Endothelial cell of umbilical vein (primary cell): ENCODE measurements at regions not wholly inside any gene's neighbourhood (a gene's known extent, or its start where the extent isn't known, plus 50 kb on each side); places are given as distances from the start of the nearest gene placed in this dataset.

Experiments used
- BruUV-seq: library from RNA; stranded (reverse); fragments of 400-500 nt; replicated peaks from 2 replicates; lab custom pipeline; 2021; lab: Mats Ljungman, UMichigan
- CTCF ChIA-PET: fragments of 300-600, 350-600 bp; sonication (Branson Sonifier 250); formaldehyde crosslinking; loops from one replicate; lab custom pipeline; 2021; ENCODE audit warnings: antibody characterized with exemption, inconsistent platforms; lab: Charles Lee
- POLR2A ChIA-PET: fragments of 300-600, 350-600 bp; sonication (Branson Sonifier 250); formaldehyde crosslinking; loops from one replicate; lab custom pipeline; 2021; ENCODE audit warnings: antibody characterized with exemption, inconsistent platforms; lab: Charles Lee
- DNase-seq: peaks from one replicate; pipeline ENCODE4 v3.0.0-alpha.2; 2011; ENCODE audit warnings: low read depth, low spot score
- FAIRE-seq: peaks from 2 replicates; lab custom pipeline; 2011; peaks lifted over from hg19 to GRCh38; lab: Jason Lieb, UNC
- H2AFZ ChIP-seq: 2 replicates; pipeline ENCODE4 v1.6.0; 2012; ENCODE audit warnings: low read depth, low read length, control low read depth, inconsistent platforms
- H3K27ac ChIP-seq: 2 replicates; pipeline ENCODE4 v1.5.1; 2011; ENCODE audit warnings: low read depth, mild to moderate bottlenecking, control low read depth, low read length, moderate library complexity; ENCODE audit not compliant: insufficient read depth
- H3K27me3 ChIP-seq, 2 experiments: 2 replicates each; pipeline versions ENCODE4 v1.6.0 to v1.6.1; 2011; ENCODE audit warnings: low read length in 2 of 2, mixed read lengths in 1 of 2; ENCODE audit not compliant: control insufficient read depth in 2 of 2, insufficient read depth in 2 of 2
- H3K36me3 ChIP-seq, 2 experiments: 2 replicates in 1 of 2; 3 replicates in 1 of 2; pipeline ENCODE4 v1.5.1; 2011; ENCODE audit warnings: low read length in 2 of 2, mild to moderate bottlenecking in 1 of 2, moderate library complexity in 1 of 2; ENCODE audit not compliant: control insufficient read depth in 2 of 2, insufficient read depth in 2 of 2; ENCODE audit errors: extremely low read depth in 1 of 2
- H3K4me1 ChIP-seq: 3 replicates; pipeline ENCODE4 v1.5.1; 2011; ENCODE audit warnings: mild to moderate bottlenecking, low read length; ENCODE audit not compliant: control insufficient read depth, insufficient read depth; ENCODE audit errors: extremely low read depth
- H3K4me2 ChIP-seq: 2 replicates; pipeline ENCODE4 v1.6.1; 2011; ENCODE audit warnings: low read length, control low read depth, mixed read lengths; ENCODE audit not compliant: insufficient read depth
- H3K4me3 ChIP-seq, 3 experiments: fragments of 200-600 bp in 1 of 3; sonication (generic), shearing (Covaris generic) in 1 of 3; replicated peaks in 1 of 3; 2 replicates each; pipeline ENCODE4 v1.5.1; 2011 to 2016; ENCODE audit warnings: control low read depth in 3 of 3, low read length in 3 of 3, mild to moderate bottlenecking in 2 of 3, inconsistent platforms in 1 of 3, low read depth in 1 of 3, moderate library complexity in 1 of 3; ENCODE audit not compliant: insufficient read depth in 1 of 3
- H3K79me2 ChIP-seq: 2 replicates; pipeline ENCODE4 v1.6.0; 2012; ENCODE audit warnings: low read length, inconsistent platforms; ENCODE audit not compliant: control insufficient read depth, insufficient read depth
- H3K9ac ChIP-seq: replicated peaks from 2 replicates; pipeline ENCODE3; 2011; ENCODE audit warnings: low read length, control low read depth; ENCODE audit not compliant: insufficient read depth; ENCODE audit errors: extremely low read depth
- H3K9me1 ChIP-seq: replicated peaks from 3 replicates; pipeline ENCODE4 v1.6.0; 2011; ENCODE audit warnings: mild to moderate bottlenecking, low read length; ENCODE audit not compliant: control insufficient read depth, insufficient read depth; ENCODE audit errors: extremely low read depth
- H3K9me3 ChIP-seq: replicated peaks from 2 replicates; pipeline ENCODE4 v1.5.1; 2012; ENCODE audit warnings: low read length, inconsistent platforms; ENCODE audit not compliant: control insufficient read depth, insufficient read depth
- H4K20me1 ChIP-seq: replicated peaks from 2 replicates; pipeline ENCODE3; 2011; ENCODE audit warnings: mild to moderate bottlenecking, low read length; ENCODE audit not compliant: control insufficient read depth, insufficient read depth; ENCODE audit errors: extremely low read depth
- EZH2 ChIP-seq: IDR thresholded peaks from 2 replicates; pipeline ENCODE4 v1.6.1; 2012; ENCODE audit warnings: borderline replicate concordance, low read depth, mild to moderate bottlenecking, moderate library complexity, low read length, inconsistent platforms; ENCODE audit not compliant: severe bottlenecking
- FOS ChIP-seq: IDR thresholded peaks from 2 replicates; pipeline ENCODE4 v1.6.1; 2011; ENCODE audit warnings: mild to moderate bottlenecking, low read length, moderate library complexity, borderline replicate concordance; ENCODE audit not compliant: insufficient read depth
- GATA2 ChIP-seq: IDR thresholded peaks from 2 replicates; pipeline ENCODE4 v1.7.0; 2011; ENCODE audit warnings: low read depth, mild to moderate bottlenecking, moderate library complexity, mixed read lengths, low read length; ENCODE audit not compliant: insufficient read length, insufficient read depth
- JUN ChIP-seq: IDR thresholded peaks from 2 replicates; pipeline ENCODE4 v1.6.1; 2011; ENCODE audit warnings: borderline replicate concordance, low read depth; ENCODE audit not compliant: insufficient read length, insufficient read depth
- MYC ChIP-seq: IDR thresholded peaks from one replicate; pipeline ENCODE4 v1.6.1; 2011; ENCODE audit warnings: mild to moderate bottlenecking, low read depth, low read length
- POLR2A ChIP-seq: IDR thresholded peaks from 2 replicates; pipeline ENCODE4 v1.6.1; 2012; ENCODE audit warnings: low read depth, mild to moderate bottlenecking, control low read depth, low read length
- POLR2AphosphoS5 ChIP-seq: IDR thresholded peaks from 2 replicates; pipeline ENCODE4 v1.6.1; 2012; ENCODE audit warnings: low read depth, mild to moderate bottlenecking, control low read depth, low read length, moderate library complexity; ENCODE audit not compliant: insufficient read depth
- dilution Hi-C: fragments of 300-500 bp; cut with MboI; formaldehyde crosslinking; loops from one replicate; pipeline ENCODE4 v1.15.0; 2019; ENCODE audit warnings: low sequenced_read_pairs; ENCODE audit not compliant: extremely low pct_ligation_motif_present
- intact Hi-C: fragments of 100-400 bp; cut with micrococcal nuclease; formaldehyde crosslinking; loops from one replicate; pipeline ENCODE4 v1.10.0; 2022
- TF ChIP-seq, protein P1 (sequence below), 2 donors: IDR thresholded peaks; 1 replicate in 1 of 2; 2 replicates in 1 of 2; pipeline ENCODE4 v1.5.1; 2011; ENCODE audit warnings: low read length in 2 of 2, mild to moderate bottlenecking in 2 of 2, moderate library complexity in 2 of 2, control low read depth in 1 of 2, inconsistent platforms in 1 of 2, low read depth in 1 of 2; ENCODE audit not compliant: insufficient read depth in 1 of 2; ENCODE audit errors: extremely low read depth in 1 of 2
- TF ChIP-seq, protein P2 (sequence below): IDR thresholded peaks from 2 replicates; pipeline ENCODE4 v1.6.1; 2011; ENCODE audit not compliant: insufficient read depth, insufficient read length

DNA sequence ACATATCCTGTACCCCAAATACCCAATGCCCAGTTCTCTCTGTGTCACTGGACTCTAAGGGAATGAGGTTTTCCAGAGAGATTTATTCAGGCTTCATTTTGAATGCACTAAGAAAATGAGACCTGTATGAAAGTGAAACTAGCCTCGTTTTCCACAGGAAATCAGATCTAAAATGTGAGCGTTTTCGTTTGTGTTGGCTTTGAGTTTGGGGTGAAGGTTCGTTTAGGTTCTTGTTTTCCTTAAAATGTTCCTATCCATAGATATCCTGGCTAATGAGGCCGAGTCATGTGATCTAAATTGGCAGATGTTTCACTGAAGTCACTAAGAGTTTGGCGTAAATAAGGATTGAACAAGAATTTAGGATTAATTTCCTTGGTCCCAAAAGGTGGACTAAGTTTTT is 90.9 kb upstream of the BMPER start:
- Histone ChIP-seq H3K27ac (peak overlapping the region; percentile 44), H3K9ac (peak overlapping the region; percentile 71), H3K4me2 (peak overlapping the region; percentile 89), H3K4me3 (peak overlapping the region in 2 of 3 experiments; percentile 25 to 57), H3K9me1 (no peaks in the 10 kb centered on the region), H3K4me1 (peaks cover 13% of the 10 kb centered on the region), H4K20me1 (no peaks in the 10 kb centered on the region), H3K79me2 (no peaks in the 10 kb centered on the region), H2AFZ (peak overlapping the region; percentile 99), H3K36me3 (no peaks in the 10 kb centered on the region), H3K27me3 (no peaks in the 10 kb centered on the region), H3K9me3 (no peaks in the 10 kb centered on the region)
- dilution Hi-C loops = no loop called here
- intact Hi-C loops = no loop called here
- ChIA-PET POLR2A (no interaction called here), CTCF (interaction anchor here (1.2 kb wide), 1 partner anchor 118 kb away, joined by 3 read pairs; no protein-coding TSS in a partner anchor)
- peak; percentile 75 for FAIRE-seq
- TF ChIP-seq EZH2 (no peak), GATA2 (no peak), POLR2AphosphoS5 (no peak), MYC (no peak)
- TF ChIP-seq, protein P1, sequence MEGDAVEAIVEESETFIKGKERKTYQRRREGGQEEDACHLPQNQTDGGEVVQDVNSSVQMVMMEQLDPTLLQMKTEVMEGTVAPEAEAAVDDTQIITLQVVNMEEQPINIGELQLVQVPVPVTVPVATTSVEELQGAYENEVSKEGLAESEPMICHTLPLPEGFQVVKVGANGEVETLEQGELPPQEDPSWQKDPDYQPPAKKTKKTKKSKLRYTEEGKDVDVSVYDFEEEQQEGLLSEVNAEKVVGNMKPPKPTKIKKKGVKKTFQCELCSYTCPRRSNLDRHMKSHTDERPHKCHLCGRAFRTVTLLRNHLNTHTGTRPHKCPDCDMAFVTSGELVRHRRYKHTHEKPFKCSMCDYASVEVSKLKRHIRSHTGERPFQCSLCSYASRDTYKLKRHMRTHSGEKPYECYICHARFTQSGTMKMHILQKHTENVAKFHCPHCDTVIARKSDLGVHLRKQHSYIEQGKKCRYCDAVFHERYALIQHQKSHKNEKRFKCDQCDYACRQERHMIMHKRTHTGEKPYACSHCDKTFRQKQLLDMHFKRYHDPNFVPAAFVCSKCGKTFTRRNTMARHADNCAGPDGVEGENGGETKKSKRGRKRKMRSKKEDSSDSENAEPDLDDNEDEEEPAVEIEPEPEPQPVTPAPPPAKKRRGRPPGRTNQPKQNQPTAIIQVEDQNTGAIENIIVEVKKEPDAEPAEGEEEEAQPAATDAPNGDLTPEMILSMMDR (IDR thresholded peaks at IDR 0.05; ENCODE audit: extremely low read depth in 1 of 2, insufficient read depth in 1 of 2, low read depth in 1 of 2, low read length in 2 of 2) = no peak
- peak; percentile 87 for DNase-seq
- BruUV-seq = no TSS peak

DNA sequence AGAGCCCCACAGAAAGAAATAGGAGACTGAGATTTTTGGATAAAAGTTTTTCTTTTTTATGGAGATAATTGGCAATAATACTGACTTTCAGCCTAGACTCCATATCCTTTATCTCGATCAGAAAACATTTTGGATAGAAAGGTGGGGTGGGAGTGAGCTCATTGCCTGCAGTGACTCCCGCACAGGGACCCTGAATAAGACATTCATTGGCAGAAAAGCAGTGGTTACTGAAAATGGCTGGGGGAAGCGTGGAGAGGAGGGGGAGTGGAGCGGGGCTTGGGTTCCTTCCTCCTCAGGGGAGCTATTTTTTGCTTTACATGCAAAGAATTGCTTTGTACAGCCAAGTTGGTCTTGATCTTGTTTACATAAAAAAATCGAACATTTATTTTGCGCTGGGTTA is 90.4 kb upstream of the BMPER start:
- peak overlapping the region in 2 of 3 experiments; percentile 25 to 57 for H3K4me3 ChIP-seq
- H3K9me3 ChIP-seq = no peaks in the 10 kb centered on the region
- peak overlapping the region; percentile 71 for H3K9ac ChIP-seq
- peak; percentile 46 for DNase-seq
- ChIA-PET POLR2A (no interaction called here), CTCF (interaction anchor here (1.2 kb wide), 1 partner anchor 118 kb away, joined by 3 read pairs; no protein-coding TSS in a partner anchor)
- H3K4me2 ChIP-seq = peak overlapping the region; percentile 89
- TF ChIP-seq POLR2A = no peak
- no peak for TF ChIP-seq EZH2
- TF ChIP-seq MYC = no peak
- TF ChIP-seq, protein P1 (IDR thresholded peaks at IDR 0.05; ENCODE audit: extremely low read depth in 1 of 2, insufficient read depth in 1 of 2, low read depth in 1 of 2, low read length in 2 of 2) = no peak
- no peak for TF ChIP-seq POLR2AphosphoS5
- no peak for TF ChIP-seq JUN
- TF ChIP-seq GATA2 = no peak
- TF ChIP-seq, protein P2, sequence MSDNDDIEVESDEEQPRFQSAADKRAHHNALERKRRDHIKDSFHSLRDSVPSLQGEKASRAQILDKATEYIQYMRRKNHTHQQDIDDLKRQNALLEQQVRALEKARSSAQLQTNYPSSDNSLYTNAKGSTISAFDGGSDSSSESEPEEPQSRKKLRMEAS = no peak
- TF ChIP-seq FOS = no peak
- FAIRE-seq = peak; percentile 52
- intact Hi-C loops (no loop called here), dilution Hi-C loops (no loop called here)
- H4K20me1 ChIP-seq = no peaks in the 10 kb centered on the region
- peaks cover 13% of the 10 kb centered on the region for H3K4me1 ChIP-seq
- no peaks in the 10 kb centered on the region for H3K9me1 ChIP-seq
- H3K27ac ChIP-seq = peak overlapping the region; percentile 44
- peak overlapping the region; percentile 99 for H2AFZ ChIP-seq
- H3K79me2 ChIP-seq = no peaks in the 10 kb centered on the region
- H3K27me3 ChIP-seq = no peaks in the 10 kb centered on the region
- no TSS peak for BruUV-seq
- no peaks in the 10 kb centered on the region for H3K36me3 ChIP-seq
